Suprapubic skin (tissue), 4 donors: ENCODE measurements at regions not wholly inside any gene's neighbourhood (a gene's known extent, or its start where the extent isn't known, plus 50 kb on each side); places are given as distances from the start of the nearest gene placed in this dataset.

Experiments
- DNase-seq, 2 donors: peaks; one replicate each; pipeline ENCODE4 v3.0.0-alpha.2; 2019; ENCODE audit warnings: low spot score in 2 of 2
- H3K27ac ChIP-seq: fragments of 200-600 bp; sonication (generic); one replicate; pipeline ENCODE4 v1.5.1; 2019
- H3K27me3 ChIP-seq: fragments of 200-600 bp; sonication (generic); one replicate; pipeline ENCODE4 v1.5.1; 2019
- H3K36me3 ChIP-seq: fragments of 200-600 bp; sonication (generic); one replicate; pipeline ENCODE4 v1.5.1; 2019
- H3K4me1 ChIP-seq: fragments of 200-600 bp; sonication (generic); one replicate; pipeline ENCODE4 v1.5.1; 2019
- H3K4me3 ChIP-seq: fragments of 200-600 bp; sonication (generic); one replicate; pipeline ENCODE4 v1.5.1; 2019; ENCODE audit warnings: mild to moderate bottlenecking
- H3K9me3 ChIP-seq: fragments of 200-600 bp; sonication (generic); one replicate; pipeline ENCODE4 v1.5.1; 2019
- CTCF ChIP-seq, 2 donors: fragments of 200-600 bp in 1 of 2; fragments of 450-650 bp in 1 of 2; sonication (generic) in 1 of 2; IDR thresholded peaks; one replicate each; pipeline ENCODE4 v1.5.1; 2016 to 2019; ENCODE audit warnings: antibody characterized with exemption in 2 of 2, mild to moderate bottlenecking in 1 of 2, moderate library complexity in 1 of 2
- EP300 ChIP-seq: sonication (generic); formaldehyde crosslinking; IDR thresholded peaks from one replicate; pipeline ENCODE4 v1.6.1; 2017; ENCODE audit warnings: antibody characterized with exemption
- POLR2A ChIP-seq, 2 donors: fragments of 450-650 bp; IDR thresholded peaks; one replicate each; pipeline ENCODE4 v1.6.1; 2017; ENCODE audit warnings: antibody characterized with exemption in 2 of 2, mild to moderate bottlenecking in 2 of 2, moderate library complexity in 2 of 2
- POLR2AphosphoS5 ChIP-seq, 3 donors: sonication (generic); formaldehyde crosslinking; IDR thresholded peaks; one replicate each; pipeline ENCODE4 v1.6.1; 2017; ENCODE audit warnings: antibody characterized with exemption in 3 of 3
- WGBS: methylation state at CpG from one replicate; pipeline ENCODE4 v1.1.5; 2018; 5-methylcytosine and 5-hydroxymethylcytosine counted together

GRCh38 chr6:4513561-4513960 lies 262.6 kb upstream of the CDYL start:
- Histone ChIP-seq H3K4me3 (no peak overlapping the region), H3K27ac (no peak overlapping the region), H3K9me3 (no peaks in the 10 kb centered on the region), H3K36me3 (no peaks in the 10 kb centered on the region), H3K4me1 (no peaks in the 10 kb centered on the region), H3K27me3 (no peaks in the 10 kb centered on the region)
- no peak for DNase-seq
- 87% methylated on average over 4 of the region's 4 CpGs for WGBS
- TF ChIP-seq POLR2A (IDR thresholded peaks at IDR 0.05), result no peak
- no peak for TF ChIP-seq POLR2AphosphoS5 (IDR thresholded peaks at IDR 0.05)
- no peak for TF ChIP-seq CTCF (IDR thresholded peaks at IDR 0.05)
- TF ChIP-seq EP300, result no peak

DNA sequence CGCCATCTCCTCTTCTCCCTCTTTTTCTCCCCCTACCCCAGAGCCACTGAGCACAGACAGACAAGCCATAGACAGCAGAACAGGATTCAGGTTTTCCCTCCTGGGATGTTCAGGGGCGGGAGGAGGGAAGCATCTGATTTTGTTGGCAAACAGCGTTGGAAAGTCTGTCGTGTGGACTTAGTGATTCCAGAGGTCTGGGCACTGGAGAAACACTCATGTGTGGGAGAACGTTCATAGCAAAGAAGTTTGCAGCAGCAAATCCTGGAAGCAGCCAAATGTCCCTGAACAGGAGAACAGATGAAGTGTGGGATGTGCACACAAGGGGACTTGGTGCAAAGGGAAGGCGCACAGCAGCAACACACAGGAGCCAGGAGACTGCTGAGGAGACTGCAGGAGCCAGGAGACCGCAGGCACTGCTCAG lies 264.1 kb upstream of the CDYL start:
- Histone ChIP-seq H3K4me1 (no peaks in the 10 kb centered on the region), H3K36me3 (no peaks in the 10 kb centered on the region), H3K27me3 (no peaks in the 10 kb centered on the region), H3K4me3 (no peak overlapping the region), H3K9me3 (no peaks in the 10 kb centered on the region), H3K27ac (no peak overlapping the region)
- no peak for DNase-seq
- WGBS, result 70% methylated on average over 7 of the region's 7 CpGs
- TF ChIP-seq CTCF (IDR thresholded peaks at IDR 0.05) (no peak), POLR2AphosphoS5 (IDR thresholded peaks at IDR 0.05) (no peak), POLR2A (IDR thresholded peaks at IDR 0.05) (no peak), EP300 (no peak)

GRCh38 chr6:4511641-4512020 lies 264.6 kb upstream of the CDYL start:
- 82% methylated on average over 5 of the region's 5 CpGs for WGBS
- no peaks in the 10 kb centered on the region for H3K36me3 ChIP-seq
- no peak overlapping the region for H3K27ac ChIP-seq
- H3K9me3 ChIP-seq, result no peaks in the 10 kb centered on the region
- no peak for DNase-seq
- no peaks in the 10 kb centered on the region for H3K27me3 ChIP-seq
- H3K4me3 ChIP-seq, result no peak overlapping the region
- no peak for TF ChIP-seq POLR2A (IDR thresholded peaks at IDR 0.05)
- no peak for TF ChIP-seq CTCF (IDR thresholded peaks at IDR 0.05)
- no peak for TF ChIP-seq POLR2AphosphoS5 (IDR thresholded peaks at IDR 0.05)
- no peak for TF ChIP-seq EP300
- no peaks in the 10 kb centered on the region for H3K4me1 ChIP-seq

DNA sequence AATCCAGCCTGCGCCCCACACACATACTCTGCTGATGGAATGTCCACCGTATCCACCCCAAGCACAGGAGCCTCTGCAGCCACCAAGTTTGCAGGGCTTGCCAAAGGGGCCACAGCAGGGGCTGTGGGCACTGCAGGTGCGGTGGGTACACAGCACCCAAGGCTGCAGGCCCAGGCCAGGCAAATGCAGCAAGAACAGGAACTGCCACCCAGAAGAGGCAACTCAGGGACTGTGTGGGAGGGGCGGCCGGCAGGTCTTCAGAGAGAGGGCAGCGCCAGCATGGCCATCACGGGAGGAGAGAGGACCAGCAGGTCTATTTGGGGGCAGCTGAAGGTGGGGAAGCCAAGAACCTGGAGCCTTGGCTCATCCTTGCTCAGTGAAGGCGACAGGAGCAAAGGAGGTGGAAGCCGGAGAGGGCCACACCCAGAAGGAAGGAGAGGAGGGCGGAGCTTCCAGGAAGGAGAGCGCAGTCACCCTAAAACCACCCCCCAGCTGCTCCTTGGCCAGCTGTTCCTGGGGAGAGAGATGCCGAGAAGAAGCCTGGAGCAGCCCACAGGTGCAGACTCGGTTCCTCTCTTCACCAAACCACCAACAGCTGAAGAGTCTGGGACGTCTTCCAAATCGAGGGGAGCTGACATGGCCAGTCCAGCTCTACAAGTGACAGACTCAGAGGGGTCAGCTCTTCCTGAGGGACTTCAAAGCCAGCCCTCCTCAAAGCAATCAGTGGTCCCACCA lies 265.1 kb upstream of the CDYL start:
- H3K27ac ChIP-seq, result no peak overlapping the region
- no peaks in the 10 kb centered on the region for H3K4me1 ChIP-seq
- H3K4me3 ChIP-seq, result no peak overlapping the region
- no peaks in the 10 kb centered on the region for H3K27me3 ChIP-seq
- no peak for DNase-seq
- no peaks in the 10 kb centered on the region for H3K36me3 ChIP-seq
- WGBS, result 74% methylated on average over 9 of the region's 15 CpGs
- TF ChIP-seq POLR2A (IDR thresholded peaks at IDR 0.05) (no peak), EP300 (no peak), CTCF (IDR thresholded peaks at IDR 0.05) (no peak), POLR2AphosphoS5 (IDR thresholded peaks at IDR 0.05) (no peak)
- H3K9me3 ChIP-seq, result no peaks in the 10 kb centered on the region

DNA sequence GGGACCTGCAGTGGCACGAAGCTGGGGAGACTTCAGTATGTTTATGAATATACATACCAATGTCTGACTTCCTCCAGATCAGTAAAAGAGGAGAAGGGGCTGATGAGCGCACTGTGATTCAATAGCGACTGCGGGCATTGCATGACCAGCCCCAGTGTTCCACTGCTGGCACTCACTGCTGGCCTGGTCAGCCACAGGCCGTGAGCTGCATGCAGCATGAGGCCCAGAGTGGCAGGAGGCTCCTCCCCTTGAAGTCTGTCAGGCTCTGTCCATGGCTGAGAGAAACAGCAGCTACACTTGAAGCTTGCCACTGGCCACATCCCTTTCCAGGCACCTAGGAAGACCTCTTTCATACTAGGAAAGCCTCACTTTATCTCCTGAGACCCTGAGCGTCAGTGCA lies 265.9 kb upstream of the CDYL start:
- H3K27me3 ChIP-seq, result no peaks in the 10 kb centered on the region
- no peaks in the 10 kb centered on the region for H3K36me3 ChIP-seq
- TF ChIP-seq POLR2AphosphoS5 (IDR thresholded peaks at IDR 0.05) (no peak), EP300 (no peak), CTCF (IDR thresholded peaks at IDR 0.05) (no peak), POLR2A (IDR thresholded peaks at IDR 0.05) (no peak)
- no peaks in the 10 kb centered on the region for H3K9me3 ChIP-seq
- no peaks in the 10 kb centered on the region for H3K4me1 ChIP-seq
- no peak overlapping the region for H3K27ac ChIP-seq
- WGBS, result 93% methylated on average over 5 of the region's 6 CpGs
- no peak overlapping the region for H3K4me3 ChIP-seq
- no peak for DNase-seq
